ENCODE measurements at regions not wholly inside any gene's neighbourhood (a gene's known extent, or its start where the extent isn't known, plus 50 kb on each side); places are given as distances from the start of the nearest gene placed in this dataset.
A peak's percentile ranks its signal among the peaks of the same experiment; 100 is the strongest.
"Not testable (repeated sequence)": the region's sequence is repeated elsewhere in the genome, so short reads cannot be mapped to it uniquely, and the experiment has no call there.

- DNase-seq: no peak
These were observed 132.1 kb upstream of the KLF12 start for GRCh38 chr13:74266309-74266708.

DNA sequence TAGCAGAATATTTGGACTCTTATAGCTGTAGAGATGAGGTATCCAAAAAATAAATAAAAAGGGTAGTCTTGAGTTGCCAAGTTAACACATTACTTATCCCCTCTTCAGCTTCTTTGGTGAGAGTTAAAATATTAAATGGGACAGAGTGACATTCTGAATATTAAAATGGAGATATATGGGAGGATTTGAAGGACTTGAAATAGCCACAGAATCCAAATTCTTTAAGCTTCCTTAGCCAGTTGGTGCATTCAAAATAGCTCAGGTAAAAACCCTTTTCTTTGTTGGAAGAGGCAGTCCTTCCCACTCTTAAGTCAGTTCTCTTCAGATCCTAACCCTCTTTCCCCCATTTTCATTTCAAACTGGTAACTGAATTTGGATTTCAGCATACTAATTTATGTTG is 130.1 kb upstream of the KLF12 start:
- no peak for DNase-seq

DNA sequence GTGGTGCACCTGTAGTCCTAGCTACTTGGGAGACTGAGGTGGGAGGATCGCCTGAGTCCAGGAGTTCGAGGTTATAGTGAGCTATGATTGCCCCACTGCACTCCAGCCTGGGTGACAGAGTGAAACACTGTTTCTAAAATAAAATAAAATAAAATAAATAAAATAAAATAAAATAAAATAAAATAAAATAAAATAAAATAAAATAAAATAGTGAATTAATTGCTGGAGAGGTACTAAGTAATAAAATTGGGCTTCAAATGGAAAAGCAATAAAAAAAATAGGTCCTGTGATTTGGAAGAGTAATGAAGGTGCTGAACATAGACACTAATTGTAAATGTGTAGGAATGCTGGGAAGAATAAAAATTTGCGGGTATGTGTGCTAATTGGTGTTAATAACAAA is 126.2 kb upstream of the KLF12 start:
- DNase-seq: not testable (repeated sequence)

DNA sequence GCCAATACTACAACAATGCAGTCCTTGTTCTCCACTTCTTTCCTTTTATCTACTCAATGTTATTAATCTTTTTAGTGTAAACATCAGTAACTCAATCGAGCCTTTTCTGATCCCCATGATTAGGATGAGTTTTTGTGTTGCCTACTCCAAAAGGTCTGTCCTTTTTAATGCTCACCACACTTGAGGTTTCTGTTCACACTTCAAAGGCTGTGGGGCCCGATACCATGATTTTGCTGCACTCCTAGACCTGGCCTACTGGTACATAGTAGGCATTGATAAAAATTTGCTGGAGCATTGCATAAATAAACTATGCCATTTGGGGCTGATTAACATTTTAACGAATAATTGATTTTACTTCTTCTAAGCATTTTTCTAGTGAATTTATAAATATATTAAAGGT is 125.4 kb upstream of the KLF12 start:
- DNase-seq: no peak

- DNase-seq: no peak
These were observed 124.8 kb upstream of the KLF12 start for GRCh38 chr13:74258961-74259360.

DNA sequence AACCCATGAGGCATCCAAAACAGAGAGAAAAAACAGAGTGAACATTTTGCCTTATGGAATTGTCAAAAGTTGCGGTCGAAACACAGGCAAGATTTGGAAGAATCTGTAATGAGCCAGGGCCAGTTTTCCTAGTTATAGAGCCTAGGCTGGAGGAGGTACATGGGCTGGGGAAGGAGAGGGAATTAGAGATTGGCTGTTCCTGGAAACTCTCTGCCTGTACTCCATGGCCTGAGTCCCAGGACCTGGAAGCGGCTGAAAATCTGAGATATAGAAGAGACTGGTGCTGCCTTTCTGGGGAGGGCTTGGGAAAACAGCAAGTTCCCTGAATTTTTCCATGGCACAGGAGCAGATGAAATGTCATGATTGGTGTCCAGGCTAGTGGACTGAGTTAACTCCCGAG is 122.8 kb upstream of the KLF12 start:
- DNase-seq: no peak

- no peak for DNase-seq
These were observed 119.0 kb upstream of the KLF12 start for GRCh38 chr13:74253161-74253560.

- peak; percentile 53 for DNase-seq
These were observed 117.7 kb upstream of the KLF12 start for GRCh38 chr13:74251778-74252519.

GRCh38 chr13:74250738-74251190 is 116.6 kb upstream of the KLF12 start:
- DNase-seq: no peak

DNA sequence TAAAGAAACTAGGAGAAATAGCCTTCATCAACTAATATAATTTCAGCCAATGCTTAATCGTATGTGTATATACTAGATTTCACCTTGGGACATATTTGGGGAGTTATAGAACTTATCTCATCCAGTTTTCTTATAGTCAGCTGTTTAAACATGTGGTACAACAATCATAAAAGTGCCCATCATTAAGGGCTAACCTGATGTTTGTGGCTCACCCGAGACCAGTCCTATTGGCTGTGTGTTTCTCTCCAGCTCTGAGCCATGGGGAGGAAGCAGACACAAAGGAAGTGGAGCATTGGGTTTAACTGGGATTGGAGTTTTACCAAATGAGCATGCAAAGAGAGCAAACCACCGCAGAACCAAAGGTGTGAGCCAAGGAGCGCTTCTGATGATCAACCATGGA is 114.3 kb upstream of the KLF12 start:
- no peak for DNase-seq

GRCh38 chr13:74246487-74246886 is 112.3 kb upstream of the KLF12 start:
- no peak for DNase-seq

- no peak for DNase-seq
These were observed 109.7 kb upstream of the KLF12 start for GRCh38 chr13:74243637-74244526.

DNA sequence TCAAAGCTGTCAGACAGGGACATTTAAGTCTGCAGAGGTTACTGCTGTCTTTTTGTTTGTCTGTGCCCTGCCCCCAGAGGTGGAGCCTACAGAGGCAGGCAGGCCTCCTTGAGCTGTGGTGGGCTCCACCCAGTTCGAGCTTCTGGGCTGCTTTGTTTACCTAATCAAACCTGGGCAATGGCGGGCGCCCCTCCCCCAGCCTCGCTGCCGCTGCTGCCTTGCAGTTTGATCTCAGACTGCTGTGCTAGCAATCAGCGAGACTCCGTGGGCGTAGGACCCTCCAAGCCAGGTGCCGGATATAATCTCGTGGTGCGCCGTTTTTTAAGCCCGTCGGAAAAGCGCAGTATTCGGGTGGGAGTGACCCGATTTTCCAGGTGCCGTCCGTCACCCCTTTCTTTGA is 107.1 kb upstream of the KLF12 start:
- not testable (repeated sequence) for DNase-seq

DNA sequence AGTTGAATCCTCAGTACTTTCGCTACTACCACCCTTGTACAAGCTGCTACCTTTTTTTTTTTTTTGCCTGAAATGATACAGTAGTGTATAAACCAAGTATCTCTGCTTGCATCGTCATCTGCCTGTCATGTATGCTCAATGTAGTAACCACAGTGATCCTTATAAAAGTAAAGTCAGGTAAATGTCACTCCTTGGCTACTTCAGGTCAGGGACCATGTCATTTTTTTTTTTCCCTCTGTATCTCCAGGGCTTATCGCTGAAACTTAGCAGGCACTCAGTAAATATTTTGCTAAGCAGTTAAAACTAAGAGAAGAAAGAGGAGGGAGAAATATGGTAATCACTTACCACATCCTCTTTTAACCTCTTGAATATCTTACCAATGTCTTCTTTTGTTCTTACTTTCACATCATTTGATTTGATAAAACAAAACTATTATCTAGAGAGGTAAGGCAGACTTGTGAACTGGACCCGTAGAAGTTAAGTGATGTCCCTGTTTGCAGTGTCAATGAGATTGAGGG is 96.8 kb upstream of the KLF12 start:
- no peak for DNase-seq

DNA sequence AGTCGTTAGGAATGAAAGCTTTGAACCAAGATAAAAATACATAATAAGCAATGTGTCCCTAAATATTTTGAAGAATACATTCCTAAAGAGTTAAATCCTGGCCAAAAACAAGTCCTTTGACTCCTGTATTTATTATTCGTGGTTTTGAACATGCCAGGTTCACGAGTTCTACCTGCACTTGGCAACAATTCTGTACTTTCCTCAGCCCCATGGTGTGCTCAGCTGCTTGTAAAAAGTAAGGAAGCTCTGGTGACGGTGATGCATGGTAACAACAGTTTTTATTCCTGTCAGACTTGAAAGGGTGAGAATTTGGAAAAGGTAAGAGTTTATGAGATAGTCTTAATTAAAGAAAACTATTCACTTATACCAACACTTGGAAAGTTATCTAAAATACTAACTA is 95.0 kb upstream of the KLF12 start:
- no peak for DNase-seq

- DNase-seq: no peak
These were observed 93.4 kb upstream of the KLF12 start for GRCh38 chr13:74227476-74228158.

DNA sequence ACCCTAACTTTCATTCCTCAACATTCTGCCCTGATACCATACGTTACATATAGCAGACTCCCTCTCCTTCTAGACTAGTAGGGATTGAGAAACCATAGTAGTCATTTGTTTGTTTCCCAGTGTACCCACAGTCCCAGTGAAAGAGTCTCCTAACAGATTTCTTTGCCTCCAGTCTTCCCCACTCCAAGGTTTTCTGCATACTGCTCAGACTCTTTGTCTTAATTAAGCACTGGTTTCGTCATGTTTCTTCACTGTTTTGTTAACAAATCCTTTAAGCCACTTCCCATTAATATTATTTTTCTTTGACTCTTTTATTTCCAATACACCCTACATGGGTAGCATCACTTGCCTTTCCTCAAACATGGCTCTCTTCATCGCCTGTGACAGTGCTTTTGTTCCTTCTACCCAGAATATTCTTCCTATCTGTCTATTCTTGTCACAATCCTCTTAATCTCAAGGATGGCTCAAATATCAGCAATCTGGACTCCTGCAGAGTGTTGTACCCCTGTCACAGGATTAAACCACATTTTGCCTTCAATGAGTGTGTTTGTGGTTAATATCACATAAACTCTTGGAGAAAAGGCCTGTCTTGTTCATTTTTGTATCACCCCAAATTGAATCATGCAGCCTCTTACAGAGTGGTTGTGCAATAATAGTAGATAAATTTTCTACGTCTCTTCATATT is 92.7 kb upstream of the KLF12 start:
- DNase-seq: no peak

DNA sequence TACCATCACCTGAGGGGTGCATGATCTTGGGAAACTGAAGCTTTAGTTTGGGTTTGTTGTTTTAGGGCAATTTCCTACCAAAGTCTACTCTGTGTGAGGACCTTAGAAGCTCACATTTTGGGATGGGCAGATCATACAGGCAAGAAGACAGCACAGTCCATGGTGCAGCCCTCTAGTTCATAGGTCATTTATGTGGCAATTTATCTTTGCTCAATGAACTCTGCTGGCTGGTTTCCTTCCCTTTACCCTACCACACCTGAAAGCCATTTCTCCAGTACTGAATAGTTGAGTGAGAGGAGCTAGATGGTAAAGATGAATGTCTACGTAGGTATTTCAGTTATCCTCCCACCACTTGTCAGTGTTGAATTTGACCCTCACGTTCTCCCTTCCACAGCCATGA is 87.5 kb upstream of the KLF12 start:
- no peak for DNase-seq

- no peak for DNase-seq
These were observed 85.4 kb upstream of the KLF12 start for GRCh38 chr13:74219566-74219965.

GRCh38 chr13:74218291-74218690 is 84.1 kb upstream of the KLF12 start:
- no peak for DNase-seq

DNA sequence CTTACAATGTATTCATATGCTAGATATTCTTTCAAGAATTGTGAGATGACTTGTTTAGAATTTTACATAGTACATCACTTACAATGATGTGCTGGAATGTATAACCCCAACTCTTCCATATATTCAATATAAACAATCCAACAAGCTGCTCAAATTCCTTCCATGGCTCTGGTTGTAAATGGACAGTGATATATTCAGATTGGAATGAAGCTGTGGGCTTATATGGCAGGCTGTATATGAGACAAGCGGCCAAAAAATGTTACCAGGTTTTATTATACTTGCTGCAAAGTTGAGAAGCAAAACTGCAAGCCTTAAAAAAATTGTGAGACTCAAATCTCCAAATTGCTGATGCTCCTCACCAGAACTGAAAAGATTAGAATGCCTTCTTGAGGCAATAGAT is 83.6 kb upstream of the KLF12 start:
- DNase-seq: no peak

DNA sequence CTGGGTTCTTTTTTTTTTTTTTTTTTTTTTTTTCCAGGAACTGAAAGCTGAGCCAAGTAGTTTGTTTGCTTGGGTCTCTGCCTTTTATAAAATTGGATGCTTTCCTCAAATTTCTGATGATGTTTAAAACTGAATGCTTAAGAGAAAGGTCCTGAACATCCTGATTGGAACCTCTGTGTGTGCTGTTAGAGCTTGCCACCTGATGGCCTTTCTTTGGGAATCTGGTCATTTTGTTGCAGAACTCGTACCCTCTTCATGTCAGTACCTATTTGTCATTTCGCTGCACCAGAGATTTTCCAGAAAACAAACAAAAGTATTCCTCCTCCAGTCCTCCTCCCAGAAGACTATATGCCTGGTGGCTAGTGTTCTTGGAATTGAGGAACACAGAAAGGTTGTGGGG is 81.2 kb upstream of the KLF12 start:
- DNase-seq: no peak

- DNase-seq: peak; percentile 5
These were observed 80.1 kb upstream of the KLF12 start for GRCh38 chr13:74214321-74214720.
